GM18951 (cell line): ENCODE measurements at regions not wholly inside any gene's neighbourhood (a gene's known extent, or its start where the extent isn't known, plus 50 kb on each side); places are given as distances from the start of the nearest gene placed in this dataset.
"Not testable (repeated sequence)": the region's sequence is repeated elsewhere in the genome, so short reads cannot be mapped to it uniquely, and the experiment has no call there.

Source experiments
- POLR2A ChIP-seq: IDR thresholded peaks from 4 replicates; pipeline ENCODE4 v1.6.1; 2011; ENCODE audit warnings: mild to moderate bottlenecking; ENCODE audit not compliant: insufficient read length, insufficient read depth; ENCODE audit errors: extremely low read depth
- in situ Hi-C: fragments of 300-500 bp; cut with MboI; formaldehyde crosslinking; loops from one replicate; pipeline ENCODE4 v1.12.0; 2022; ENCODE audit warnings: low sequenced_read_pairs, mixed read lengths, inconsistent platforms; ENCODE audit not compliant: unreplicated experiment

DNA sequence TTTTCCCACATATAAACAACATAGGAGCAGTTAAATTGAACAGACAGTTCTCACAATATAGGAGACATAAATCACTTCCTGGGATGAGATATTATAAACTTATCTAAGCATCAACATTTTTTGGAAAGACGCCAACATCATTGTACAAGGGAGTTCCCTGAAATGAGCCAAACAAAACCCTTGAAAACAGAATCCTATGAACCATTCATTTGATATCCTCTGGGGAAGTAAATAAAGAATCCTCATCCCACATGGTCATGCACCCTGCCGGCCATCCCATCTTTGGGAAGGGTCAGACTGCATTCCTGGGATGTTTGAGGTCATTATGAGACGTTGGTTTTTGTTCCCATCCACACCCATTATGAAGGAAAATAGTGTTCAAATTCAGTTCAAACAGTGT is 111.8 kb upstream of the USP25 start:
- in situ Hi-C loops, result no loop called here
- TF ChIP-seq POLR2A, result no peak

DNA sequence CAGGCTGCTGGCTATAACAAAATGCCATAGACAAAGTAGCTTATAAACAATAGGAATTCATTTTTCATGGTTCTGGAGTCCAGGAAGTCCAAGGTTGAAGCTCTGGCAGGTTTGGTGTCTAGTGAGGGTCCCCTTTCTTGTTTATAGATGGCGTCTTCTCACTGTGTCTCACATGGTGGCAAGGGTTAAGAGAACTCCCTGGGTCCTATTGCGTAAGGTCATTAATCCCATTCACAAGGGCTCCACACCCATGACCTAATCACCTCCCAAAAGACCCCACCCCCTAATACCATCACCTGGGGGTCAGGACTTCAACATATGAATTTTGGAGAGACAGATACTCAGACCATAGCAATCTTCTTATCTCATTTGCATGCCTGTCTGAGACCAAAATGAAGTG is 108.9 kb upstream of the USP25 start:
- in situ Hi-C loops, result no loop called here
- TF ChIP-seq POLR2A, result no peak

DNA sequence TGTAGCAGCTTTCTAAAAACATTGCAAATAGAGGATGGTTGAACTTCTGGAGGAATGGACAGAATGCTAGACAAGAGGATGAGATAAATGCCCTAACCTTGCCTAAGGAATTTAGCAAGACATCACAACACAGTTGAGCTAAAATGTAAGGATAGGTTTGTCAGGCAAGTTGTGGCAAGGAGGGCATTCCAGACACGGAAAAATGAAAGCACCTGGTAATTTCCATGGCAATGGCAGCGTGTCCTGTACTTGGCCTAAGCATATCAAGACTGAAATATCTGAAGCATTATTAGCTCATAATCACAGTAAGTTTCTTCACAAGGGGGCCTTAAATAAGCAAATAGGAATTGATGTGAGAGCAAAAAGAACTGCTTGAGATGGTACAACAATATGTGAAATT is 105.1 kb upstream of the USP25 start:
- in situ Hi-C loops, result no loop called here
- TF ChIP-seq POLR2A, result no peak

DNA sequence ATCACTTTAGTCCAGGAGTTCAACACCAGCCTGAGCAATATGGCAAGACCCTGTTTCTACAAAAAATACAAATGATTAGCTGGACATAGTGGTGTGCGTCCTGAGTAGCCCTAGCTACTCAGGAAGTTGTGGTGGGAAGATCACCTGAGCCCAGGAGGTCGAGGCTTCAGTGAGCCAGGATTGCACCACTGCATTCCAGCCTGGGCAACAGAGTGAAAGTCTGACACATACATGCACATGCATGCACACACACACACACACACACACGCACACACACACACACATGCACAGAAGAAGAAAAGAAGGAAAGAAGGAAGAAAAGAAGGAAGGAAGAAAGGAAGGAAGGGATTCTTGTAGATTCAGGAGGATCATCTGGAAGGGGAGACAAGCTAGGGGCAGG is 104.4 kb upstream of the USP25 start:
- in situ Hi-C loops, result no loop called here
- no peak for TF ChIP-seq POLR2A

DNA sequence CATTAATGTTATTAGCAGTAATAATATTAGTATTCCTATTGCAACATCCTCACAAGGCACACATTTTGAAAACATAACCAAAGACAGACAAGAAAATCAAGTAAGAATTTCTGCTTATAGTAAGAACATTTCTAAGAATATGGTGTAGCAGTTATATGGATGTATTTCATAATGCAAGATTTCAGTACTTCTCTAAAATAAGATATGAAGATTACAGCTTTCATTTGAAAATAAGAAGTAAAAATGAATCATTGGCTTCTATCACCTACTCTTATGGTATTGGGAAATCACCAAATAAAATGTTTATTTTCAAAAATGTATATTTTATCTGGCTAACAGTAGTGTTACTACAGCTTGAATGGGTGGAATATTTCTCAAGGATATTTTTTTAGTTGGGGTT is 103.8 kb upstream of the USP25 start:
- no peak for TF ChIP-seq POLR2A
- in situ Hi-C loops, result no loop called here

DNA sequence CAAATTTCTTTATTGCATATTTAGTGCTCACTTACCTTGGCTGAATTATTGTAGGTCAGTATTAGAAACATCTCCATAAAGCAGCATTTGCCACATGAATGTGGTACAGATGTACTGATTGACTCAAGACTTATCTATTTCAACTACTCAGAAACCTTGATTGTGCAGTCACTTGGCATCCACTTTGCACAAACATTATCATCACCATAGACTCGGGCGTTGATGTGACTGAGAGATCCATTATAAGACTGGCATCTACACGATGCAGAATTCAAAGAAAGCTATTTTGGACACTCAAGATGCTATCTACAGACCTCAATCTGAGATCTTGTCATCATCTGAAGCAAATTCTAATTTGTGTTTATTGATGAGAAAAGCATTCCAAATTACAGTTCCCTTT is 102.8 kb upstream of the USP25 start:
- TF ChIP-seq POLR2A, result no peak
- in situ Hi-C loops, result no loop called here

DNA sequence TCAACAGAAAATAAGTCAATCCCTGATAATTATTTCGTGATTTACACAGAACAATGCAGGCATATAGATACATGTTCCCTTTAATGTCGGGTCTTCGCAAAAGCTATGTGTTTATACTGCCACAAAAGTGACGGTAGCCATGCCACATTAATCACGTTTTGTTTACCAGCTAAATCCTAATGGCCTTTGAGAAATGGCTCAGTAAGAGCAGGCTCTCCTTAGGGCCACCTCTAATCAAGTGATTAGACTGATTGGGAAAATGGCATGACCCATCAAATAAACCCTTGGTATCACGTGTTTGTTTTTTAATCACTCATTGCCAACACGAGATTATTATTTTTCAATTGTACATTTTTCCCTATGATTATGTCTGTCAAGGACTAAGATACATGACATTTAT is 102.0 kb upstream of the USP25 start:
- in situ Hi-C loops, result no loop called here
- no peak for TF ChIP-seq POLR2A

DNA sequence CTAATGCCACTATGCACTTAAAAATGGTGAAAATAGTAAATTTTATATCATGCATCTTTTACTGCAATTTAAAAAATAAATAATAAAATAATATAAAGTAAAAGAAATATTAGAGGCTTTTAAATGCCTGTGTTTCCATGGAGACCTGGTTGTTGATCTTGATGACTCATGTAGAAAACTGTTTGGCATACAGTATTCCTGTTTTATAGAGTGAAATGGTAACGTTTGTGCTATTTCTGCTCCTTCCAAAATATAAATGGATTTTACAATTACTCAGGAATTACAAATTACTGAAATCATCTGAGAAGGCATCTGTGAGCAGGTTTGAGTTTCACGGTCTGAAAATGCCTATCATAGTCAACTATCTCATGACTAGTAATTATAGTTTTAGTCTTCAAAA is 98.4 kb upstream of the USP25 start:
- TF ChIP-seq POLR2A, result no peak
- in situ Hi-C loops, result no loop called here

DNA sequence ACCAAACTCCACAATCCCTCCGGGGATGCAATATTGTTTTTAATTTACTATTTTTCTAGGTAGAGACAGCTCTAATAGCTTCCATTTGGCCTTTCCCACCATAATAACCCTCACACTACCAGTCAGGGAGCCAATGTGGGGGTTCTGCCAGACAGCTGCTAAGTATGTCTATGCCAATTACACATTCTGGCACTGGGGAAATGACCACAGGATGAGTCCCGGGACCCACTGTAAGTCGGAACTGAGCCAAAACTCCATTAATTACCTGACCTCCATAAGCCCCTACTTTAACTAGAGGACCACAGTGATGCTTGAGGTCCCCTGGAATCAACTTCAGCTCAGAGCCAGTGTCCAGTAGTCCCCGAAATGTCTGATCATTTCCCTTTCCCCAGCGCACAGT is 95.2 kb upstream of the USP25 start:
- in situ Hi-C loops, result not testable (repeated sequence)

DNA sequence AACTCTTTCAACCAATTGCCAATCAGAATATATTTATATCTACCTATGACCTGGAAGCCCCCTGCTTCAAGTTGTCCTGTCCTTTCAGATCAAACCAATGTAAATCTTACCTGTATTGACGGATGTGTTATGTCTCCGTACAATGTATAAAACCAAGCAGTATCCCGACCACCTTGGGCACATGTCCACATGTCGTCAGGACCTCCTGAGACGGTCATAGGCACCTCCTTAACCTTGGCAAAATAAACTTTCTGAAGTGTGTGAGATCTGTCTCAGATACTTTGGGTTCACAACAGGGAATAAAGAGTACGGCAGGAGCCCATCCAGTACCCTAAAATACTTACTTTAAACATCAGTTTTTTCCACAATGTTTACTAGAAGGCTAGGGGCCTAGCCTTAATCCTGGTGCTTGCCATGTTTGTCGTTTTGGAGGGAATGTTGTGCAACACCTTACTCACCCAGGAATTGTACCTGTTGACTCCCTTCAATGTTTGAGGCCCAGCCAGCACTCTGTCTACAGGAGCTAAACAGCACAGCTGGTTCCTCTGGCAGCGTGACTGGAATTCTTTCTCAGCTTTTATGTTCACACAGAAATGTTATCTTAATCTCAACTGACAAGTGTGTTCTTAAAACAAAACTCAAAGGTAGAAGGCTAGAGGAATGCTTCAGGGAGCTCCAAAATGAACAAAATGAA is 90.8 kb upstream of the USP25 start:
- TF ChIP-seq POLR2A, result no peak
- in situ Hi-C loops, result no loop called here

DNA sequence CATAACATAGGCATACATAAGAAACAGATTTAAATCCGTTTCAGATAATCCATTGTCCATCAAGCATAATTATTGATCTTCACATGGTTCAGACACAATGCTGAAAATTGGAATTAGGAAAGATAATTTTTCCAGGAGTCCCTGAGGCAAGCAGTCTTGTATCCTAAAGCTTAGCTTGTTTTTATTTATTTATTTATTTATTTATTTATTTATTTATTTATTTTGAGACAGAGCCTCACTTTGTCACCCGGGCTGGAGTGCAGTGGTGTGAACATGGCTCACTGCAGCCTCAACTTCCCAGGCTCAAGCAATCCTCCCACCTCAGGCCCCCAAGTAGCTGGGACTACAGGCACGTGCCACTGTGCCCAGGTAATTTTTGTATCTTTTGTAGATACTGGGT is 89.7 kb upstream of the USP25 start:
- in situ Hi-C loops, result not testable (repeated sequence)

DNA sequence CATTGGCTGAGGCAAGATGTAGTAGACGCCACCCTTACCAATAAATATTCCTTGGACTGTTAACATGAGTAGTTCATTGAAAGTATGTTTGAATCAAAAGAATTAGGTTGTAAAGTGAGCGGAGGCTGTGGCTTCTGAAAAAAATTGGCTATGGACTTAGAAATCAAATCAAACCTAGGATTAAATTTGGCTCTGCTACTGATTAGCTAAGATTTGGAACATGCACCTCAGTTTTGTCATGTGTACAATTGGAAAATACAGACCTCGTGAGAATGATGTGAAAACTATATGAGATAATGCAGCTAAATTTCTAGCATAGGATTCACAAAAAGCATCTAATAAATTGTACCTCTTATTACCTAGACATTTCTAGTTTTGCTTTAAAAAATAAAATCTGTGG is 85.3 kb upstream of the USP25 start:
- TF ChIP-seq POLR2A, result no peak
- in situ Hi-C loops, result no loop called here

DNA sequence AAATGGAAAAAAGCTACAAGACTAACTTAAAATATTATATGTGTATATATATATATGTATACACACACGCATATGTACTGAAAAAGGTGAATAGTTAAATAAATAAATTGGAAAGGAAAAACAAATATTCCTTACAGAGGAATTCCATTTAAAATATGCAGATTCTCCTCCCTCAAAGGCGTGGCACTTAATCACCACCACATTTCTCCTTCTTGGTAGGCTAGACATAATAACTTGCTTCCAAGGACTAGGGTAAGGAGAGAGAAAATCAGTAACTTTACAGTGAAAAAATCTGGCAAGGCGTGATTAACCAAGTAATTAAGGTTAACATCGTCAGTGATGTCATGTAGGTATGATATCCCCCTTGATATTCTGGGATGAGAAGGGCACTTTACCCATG is 84.0 kb upstream of the USP25 start:
- TF ChIP-seq POLR2A, result no peak
- in situ Hi-C loops, result no loop called here

DNA sequence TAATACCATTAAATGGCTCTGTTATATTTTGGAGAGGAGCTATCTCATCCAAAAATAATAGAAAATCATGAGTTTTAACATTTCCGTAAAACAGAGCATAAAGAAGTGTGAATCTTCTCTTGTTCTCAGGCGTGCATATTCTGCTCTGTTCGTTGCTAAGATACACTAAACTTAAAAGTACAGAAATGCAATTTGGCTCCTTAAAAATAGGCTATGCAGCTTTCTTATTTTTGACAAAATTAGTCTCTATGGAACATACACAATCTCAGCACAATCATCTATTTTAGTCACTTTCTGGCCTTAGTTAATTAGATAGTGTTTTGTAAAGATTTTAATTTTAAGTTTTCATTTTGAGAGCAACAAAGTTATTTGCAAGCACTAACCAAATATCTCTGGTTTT is 79.0 kb upstream of the USP25 start:
- in situ Hi-C loops, result no loop called here
- TF ChIP-seq POLR2A, result no peak

DNA sequence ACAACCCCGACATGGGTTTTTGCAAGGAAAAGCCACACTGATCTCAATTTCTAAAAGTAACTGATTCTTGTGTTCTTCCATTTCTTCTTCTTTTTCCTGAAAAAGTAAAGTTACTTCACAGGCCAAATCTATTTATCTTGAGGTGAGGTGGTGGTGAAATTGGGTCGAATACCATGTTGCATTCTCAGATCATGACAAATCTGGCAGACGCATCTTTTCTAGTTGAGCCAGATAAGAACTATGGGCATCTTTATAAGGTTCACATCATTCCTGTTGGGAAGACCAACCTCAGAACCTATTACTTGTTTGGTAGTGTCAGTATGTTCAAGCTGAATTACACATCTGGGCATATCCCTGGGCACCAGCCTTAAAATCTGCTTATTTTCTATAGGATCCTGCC is 78.6 kb upstream of the USP25 start:
- in situ Hi-C loops, result no loop called here
- no peak for TF ChIP-seq POLR2A
